H1 (cell line): ENCODE measurements at regions not wholly inside any gene's neighbourhood (a gene's known extent, or its start where the extent isn't known, plus 50 kb on each side); places are given as distances from the start of the nearest gene placed in this dataset.
A peak's percentile ranks its signal among the peaks of the same experiment; 100 is the strongest.

Experiments
- CTCF ChIA-PET: fragments of 300-600 bp; sonication (Branson Sonifier 250); formaldehyde crosslinking; loops from one replicate; lab custom pipeline; 2021; ENCODE audit not compliant: partially characterized antibody; lab: Charles Lee
- POLR2A ChIA-PET: fragments of 300-600 bp; sonication (Branson Sonifier 250); formaldehyde crosslinking; loops from one replicate; lab custom pipeline; 2021; ENCODE audit warnings: inconsistent platforms; ENCODE audit not compliant: partially characterized antibody; lab: Charles Lee
- DNase-seq, 2 experiments: peaks; one replicate each; pipeline versions ENCODE4 v3.0.0 to v3.0.0-alpha.2; 2010 to 2022; ENCODE audit warnings: low spot score in 2 of 2, low read depth in 1 of 2, mixed read lengths in 1 of 2
- FAIRE-seq: peaks from 2 replicates; lab custom pipeline; 2011; peaks lifted over from hg19 to GRCh38; lab: Jason Lieb, UNC
- H2AFZ ChIP-seq: 2 replicates; pipeline ENCODE4 v1.8.1; 2012; ENCODE audit warnings: low read length, inconsistent platforms
- H2AK5ac ChIP-seq: 2 replicates; pipeline ENCODE4 v1.6.1; 2013; ENCODE audit warnings: low read depth, low read length
- H2BK120ac ChIP-seq: replicated peaks from 2 replicates; pipeline ENCODE3; 2013; ENCODE audit warnings: low read depth, low read length, inconsistent platforms
- H2BK12ac ChIP-seq: 2 replicates; pipeline ENCODE4 v1.6.1; 2013; ENCODE audit warnings: low read depth, low read length
- H2BK15ac ChIP-seq: 2 replicates; pipeline ENCODE4 v1.6.1; 2013; ENCODE audit warnings: low read length
- H2BK20ac ChIP-seq: 2 replicates; pipeline ENCODE4 v1.6.1; 2013; ENCODE audit warnings: low read length
- H2BK5ac ChIP-seq: 2 replicates; pipeline ENCODE4 v1.6.1; 2013; ENCODE audit warnings: low read depth, low read length
- H3K14ac ChIP-seq: 2 replicates; pipeline ENCODE4 v1.6.1; 2013; ENCODE audit warnings: inconsistent platforms; ENCODE audit not compliant: insufficient read length
- H3K18ac ChIP-seq: 2 replicates; pipeline ENCODE4 v1.6.1; 2013; ENCODE audit warnings: low read length; ENCODE audit errors: extremely low read depth
- H3K23ac ChIP-seq: 2 replicates; pipeline ENCODE4 v1.6.1; 2013; ENCODE audit warnings: inconsistent platforms; ENCODE audit not compliant: insufficient read length
- H3K23me2 ChIP-seq: 2 replicates; pipeline ENCODE4 v1.6.1; 2013; ENCODE audit warnings: low read depth, low read length
- H3K27ac ChIP-seq: 2 replicates; pipeline ENCODE4 v1.6.1; 2011; ENCODE audit warnings: low read depth, low read length, inconsistent platforms
- H3K27me3 ChIP-seq, 4 experiments: replicated peaks in 1 of 4; 1 replicate in 1 of 4; 2 replicates in 3 of 4; pipeline versions ENCODE4 v1.6.1 to v1.8.1; 2011 to 2013; ENCODE audit warnings: low read length in 3 of 4, mild to moderate bottlenecking in 3 of 4, inconsistent platforms in 2 of 4, mixed read lengths in 2 of 4, moderate library complexity in 1 of 4; ENCODE audit not compliant: control insufficient read depth in 3 of 4, insufficient read depth in 3 of 4; ENCODE audit errors: extremely low read depth in 1 of 4
- H3K36me3 ChIP-seq, 4 experiments: 2 replicates each; pipeline versions ENCODE4 v1.6.1 to v1.8.1; 2011 to 2013; ENCODE audit warnings: mild to moderate bottlenecking in 4 of 4, low read length in 3 of 4, moderate library complexity in 2 of 4, control low read depth in 1 of 4, inconsistent platforms in 1 of 4; ENCODE audit not compliant: insufficient read depth in 4 of 4, control insufficient read depth in 2 of 4
- H3K4ac ChIP-seq: replicated peaks from 2 replicates; pipeline ENCODE3; 2013; ENCODE audit warnings: low read length, low read depth, mixed read lengths, inconsistent platforms; ENCODE audit not compliant: insufficient read length
- H3K4me1 ChIP-seq, 4 experiments: replicated peaks in 1 of 4; 1 replicate in 1 of 4; 2 replicates in 3 of 4; pipeline versions ENCODE4 v1.6.1 to v1.8.1; 2011 to 2013; ENCODE audit warnings: low read length in 3 of 4, inconsistent platforms in 2 of 4, mixed read lengths in 1 of 4; ENCODE audit not compliant: insufficient read depth in 4 of 4, control insufficient read depth in 3 of 4
- H3K4me2 ChIP-seq, 2 experiments: 2 replicates each; pipeline versions ENCODE4 v1.6.1 to v1.8.1; 2011 to 2013; ENCODE audit warnings: low read depth in 2 of 2, low read length in 2 of 2, control low read depth in 1 of 2, inconsistent platforms in 1 of 2, mild to moderate bottlenecking in 1 of 2; ENCODE audit not compliant: insufficient read depth in 1 of 2
- H3K4me3 ChIP-seq, 4 experiments: fragments of 200-600, 300-600 bp in 1 of 4; sonication (generic), shearing (Covaris generic), sonication (Bioruptor Twin) in 1 of 4; 2 replicates each; pipeline versions ENCODE4 v1.5.1 to v1.8.1; 2011 to 2016; ENCODE audit warnings: low read length in 4 of 4, low read depth in 3 of 4, control low read depth in 2 of 4, inconsistent platforms in 2 of 4, mild to moderate bottlenecking in 2 of 4, mixed read lengths in 1 of 4, moderate library complexity in 1 of 4; ENCODE audit not compliant: insufficient read depth in 2 of 4; ENCODE audit errors: extremely low read depth in 1 of 4
- H3K56ac ChIP-seq: replicated peaks from 2 replicates; pipeline ENCODE3; 2013; ENCODE audit warnings: low read depth, mild to moderate bottlenecking, mixed read lengths, low read length, inconsistent platforms; ENCODE audit not compliant: insufficient read length
- H3K79me1 ChIP-seq: 2 replicates; pipeline ENCODE4 v1.6.1; 2013; ENCODE audit warnings: low read depth, low read length, control low read depth
- H3K79me2 ChIP-seq, 2 experiments: 2 replicates each; pipeline versions ENCODE4 v1.6.1 to v1.8.1; 2012 to 2013; ENCODE audit warnings: low read length in 2 of 2, mild to moderate bottlenecking in 2 of 2, inconsistent platforms in 1 of 2; ENCODE audit not compliant: insufficient read depth in 2 of 2, control insufficient read depth in 1 of 2
- H3K9ac ChIP-seq, 4 experiments: replicated peaks in 1 of 4; 1 replicate in 1 of 4; 2 replicates in 3 of 4; pipeline versions ENCODE4 v1.6.1 to v1.8.1; 2011 to 2013; ENCODE audit warnings: low read depth in 3 of 4, low read length in 3 of 4, control low read depth in 2 of 4, mild to moderate bottlenecking in 2 of 4, moderate library complexity in 2 of 4, inconsistent platforms in 1 of 4; ENCODE audit errors: extremely low read depth in 1 of 4
- H3K9me3 ChIP-seq, 2 experiments: 2 replicates each; pipeline versions ENCODE4 v1.6.1 to v1.8.1; 2012 to 2013; ENCODE audit warnings: mild to moderate bottlenecking in 2 of 2, moderate library complexity in 2 of 2, control low read depth in 1 of 2, inconsistent platforms in 1 of 2, low read depth in 1 of 2, low read length in 1 of 2, mixed read lengths in 1 of 2; ENCODE audit not compliant: insufficient read depth in 2 of 2
- H4K20me1 ChIP-seq, 2 experiments: replicated peaks in 1 of 2; 2 replicates each; pipeline versions ENCODE3 to v1.8.1; 2011 to 2013; ENCODE audit warnings: inconsistent platforms in 2 of 2, low read length in 2 of 2, mild to moderate bottlenecking in 1 of 2; ENCODE audit not compliant: insufficient read depth in 2 of 2, control insufficient read depth in 1 of 2
- H4K5ac ChIP-seq: 2 replicates; pipeline ENCODE4 v1.6.1; 2013; ENCODE audit warnings: low read length, low read depth, mixed read lengths, inconsistent platforms; ENCODE audit not compliant: insufficient read length
- H4K8ac ChIP-seq: 2 replicates; pipeline ENCODE4 v1.8.0; 2013; ENCODE audit warnings: mild to moderate bottlenecking, moderate library complexity, low read length, inconsistent platforms; ENCODE audit not compliant: insufficient read depth; ENCODE audit errors: extremely low read depth
- H4K91ac ChIP-seq: replicated peaks from 2 replicates; pipeline ENCODE3; 2013; ENCODE audit warnings: low read length, mixed read lengths, inconsistent platforms; ENCODE audit not compliant: insufficient read length
- CHD2 ChIP-seq: IDR thresholded peaks from 2 replicates; pipeline ENCODE4 v1.6.1; 2012; ENCODE audit warnings: low read length, improper control_type of control experiment
- EP300 ChIP-seq, 2 experiments: IDR thresholded peaks; 1 replicate in 1 of 2; 2 replicates in 1 of 2; pipeline ENCODE4 v1.6.1; 2011 to 2012; ENCODE audit warnings: low read depth in 2 of 2, low read length in 2 of 2, mild to moderate bottlenecking in 2 of 2, borderline replicate concordance in 1 of 2, inconsistent platforms in 1 of 2, moderate library complexity in 1 of 2
- FOSL1 ChIP-seq: IDR thresholded peaks from 2 replicates; pipeline ENCODE4 v1.6.1; 2011; ENCODE audit warnings: mild to moderate bottlenecking, low read depth, low read length, moderate library complexity; ENCODE audit not compliant: insufficient read depth
- GABPA ChIP-seq: IDR thresholded peaks from 2 replicates; pipeline ENCODE4 v1.6.1; 2011; ENCODE audit warnings: mild to moderate bottlenecking, low read length, moderate library complexity, borderline replicate concordance; ENCODE audit not compliant: insufficient read depth
- MAX ChIP-seq: IDR thresholded peaks from 2 replicates; pipeline ENCODE4 v1.6.1; 2012; ENCODE audit warnings: inconsistent platforms
- RXRA ChIP-seq: IDR thresholded peaks from 2 replicates; pipeline ENCODE4 v1.6.1; 2011; ENCODE audit warnings: low read depth, mild to moderate bottlenecking, low read length, moderate library complexity; ENCODE audit not compliant: insufficient read depth
- SIRT6 ChIP-seq: IDR thresholded peaks from one replicate; pipeline ENCODE4 v1.7.1; 2012; ENCODE audit warnings: low read length, inconsistent platforms
- SP1 ChIP-seq: IDR thresholded peaks from 2 replicates; pipeline ENCODE4 v1.6.1; 2011; ENCODE audit warnings: low read depth, low read length
- WGBS, 2 experiments: shearing (Covaris generic) in 1 of 2; methylation state at CpG; one replicate each; pipeline versions ENCODE4 v1.1.6 to v1.1.7; 2013 to 2015; ENCODE audit warnings: low lambda C conversion rate in 2 of 2, mixed read lengths in 2 of 2, inconsistent platforms in 1 of 2, low coverage in 1 of 2, missing lambda C conversion rate in 1 of 2; ENCODE audit not compliant: insufficient replicate concordance in 2 of 2, insufficient coverage in 1 of 2, insufficient read length in 1 of 2; ENCODE audit errors: extremely low coverage in 1 of 2, missing lambda C conversion rate in 1 of 2; 5-methylcytosine and 5-hydroxymethylcytosine counted together

DNA sequence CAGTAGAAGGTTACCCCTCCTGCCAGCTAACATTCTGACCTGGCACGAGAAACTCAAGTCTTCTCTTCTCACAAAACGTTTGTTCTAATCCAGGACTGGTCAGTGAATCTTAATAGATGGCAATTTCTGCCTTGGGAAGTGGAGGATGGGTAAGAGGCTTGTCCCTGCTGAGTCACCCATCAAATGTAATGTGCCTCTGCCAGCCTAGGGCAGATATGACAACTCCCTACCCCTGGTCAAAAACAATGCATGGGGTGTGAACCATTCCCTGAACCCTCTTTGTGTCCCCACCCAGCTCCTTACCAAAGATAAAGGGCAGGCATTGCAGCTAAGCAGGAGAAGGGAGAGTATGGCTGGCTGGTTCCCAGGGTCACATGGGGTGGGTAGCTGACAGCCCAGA, 1052.9 kb downstream of the GALC start:
- CTCF ChIA-PET: interaction anchor here (1.0 to 1.1 kb wide), 2 partner anchors 110 to 676 kb away, joined by 3 read pairs; no protein-coding TSS in a partner anchor
- Histone ChIP-seq H3K9me3 (no peaks in the 10 kb centered on the region), H2AFZ (0 out of 2 replicates have a peak overlapping the region, but pooled peaks have one; percentile 17)
- TF ChIP-seq SIRT6 (no peak), EP300 (IDR thresholded peaks at IDR 0.05; ENCODE audit: borderline replicate concordance in 1 of 2, low read depth in 2 of 2, low read length in 2 of 2) (no peak), SP1 (no peak), RXRA (no peak), GABPA (no peak), FOSL1 (no peak), MAX (no peak), CHD2 (no peak)

More for the DNA sequence above, 1052.9 kb downstream of the GALC start:
- H3K4ac ChIP-seq: no peak overlapping the region
- no peaks in the 10 kb centered on the region for H3K27me3 ChIP-seq
- no peaks in the 10 kb centered on the region for H3K36me3 ChIP-seq
- POLR2A ChIA-PET: no interaction called here
- no peaks in the 10 kb centered on the region for H4K20me1 ChIP-seq
- H2BK20ac ChIP-seq: no peak overlapping the region
- no peak overlapping the region for H3K9ac ChIP-seq
- H2BK12ac ChIP-seq: no peak overlapping the region
- H3K79me1 ChIP-seq: no peaks in the 10 kb centered on the region
- no peak overlapping the region for H3K4me3 ChIP-seq
- no peaks in the 10 kb centered on the region for H3K79me2 ChIP-seq
- no peaks in the 10 kb centered on the region; the same call in 1 of the 2 replicates for H3K23me2 ChIP-seq
- no peak overlapping the region for H3K27ac ChIP-seq
- no peak overlapping the region for H3K56ac ChIP-seq
- no peaks in the 10 kb centered on the region for H3K4me1 ChIP-seq
- H3K4me2 ChIP-seq: no peak overlapping the region
- no peak overlapping the region for H2BK120ac ChIP-seq
- no peak overlapping the region for H4K91ac ChIP-seq
- H3K18ac ChIP-seq: no peak overlapping the region
- no peak overlapping the region for H4K5ac ChIP-seq
- H3K14ac ChIP-seq: no peak overlapping the region
- no peak overlapping the region for H4K8ac ChIP-seq
- no peak overlapping the region for H2BK5ac ChIP-seq
- H2AK5ac ChIP-seq: no peak overlapping the region
- WGBS, 2 experiments: 90% methylated on average over 2 of the region's 2 CpGs; no CpG with 5 or more reads in 1 of the 2 experiments
- DNase-seq (no peak), FAIRE-seq (no peak)
- H2BK15ac ChIP-seq: no peak overlapping the region
- H3K23ac ChIP-seq: no peak overlapping the region
